Astrocyte of the hippocampus (primary cell): ENCODE measurements at regions not wholly inside any gene's neighbourhood (a gene's known extent, or its start where the extent isn't known, plus 50 kb on each side); places are given as distances from the start of the nearest gene placed in this dataset.

Source experiments
- DNase-seq: peaks from one replicate; pipeline ENCODE4 v3.0.0; 2011; ENCODE audit warnings: low read depth, low spot score

GRCh38 chr17:77570565-77570898 is 388.0 kb upstream of the TNRC6C start:
- no peak for DNase-seq

- peak; percentile 15 for DNase-seq
Observed at GRCh38 chr17:77571155-77571981, 387.1 kb upstream of the TNRC6C start.

- DNase-seq = no peak
Observed at GRCh38 chr17:77572065-77572601, 386.4 kb upstream of the TNRC6C start.

- DNase-seq = no peak
Observed at GRCh38 chr17:77572851-77573250, 385.7 kb upstream of the TNRC6C start.

- no peak for DNase-seq
Observed at GRCh38 chr17:77577491-77577890, 381.0 kb upstream of the TNRC6C start.

GRCh38 chr17:77579131-77579530 is 379.4 kb upstream of the TNRC6C start:
- DNase-seq = no peak

GRCh38 chr17:77579682-77580081 is 378.8 kb upstream of the TNRC6C start:
- DNase-seq = no peak

GRCh38 chr17:77580531-77581270 is 377.8 kb upstream of the TNRC6C start:
- DNase-seq = no peak

- peak; percentile 59 for DNase-seq
Observed at GRCh38 chr17:77581480-77581879, 377.0 kb upstream of the TNRC6C start.

- DNase-seq = no peak
Observed at GRCh38 chr17:77585142-77585860, 373.2 kb upstream of the TNRC6C start.

- DNase-seq = no peak
Observed at GRCh38 chr17:77590951-77591735, 367.4 kb upstream of the TNRC6C start.

- DNase-seq = no peak
Observed at GRCh38 chr17:77592106-77592865, 366.2 kb upstream of the TNRC6C start.

- no peak for DNase-seq
Observed at GRCh38 chr17:77593081-77593480, 365.4 kb upstream of the TNRC6C start.

GRCh38 chr17:77594416-77595209 is 363.9 kb upstream of the TNRC6C start:
- DNase-seq = no peak

- no peak for DNase-seq
Observed at GRCh38 chr17:77596491-77597417, 361.7 kb upstream of the TNRC6C start.

- DNase-seq = no peak
Observed at GRCh38 chr17:77597418-77598240, 360.9 kb upstream of the TNRC6C start.

- no peak for DNase-seq
Observed at GRCh38 chr17:77598241-77598620, 360.3 kb upstream of the TNRC6C start.

- no peak for DNase-seq
Observed at GRCh38 chr17:77599699-77600098, 358.8 kb upstream of the TNRC6C start.
